ENCODE measurements at regions not wholly inside any gene's neighbourhood (a gene's known extent, or its start where the extent isn't known, plus 50 kb on each side); places are given as distances from the start of the nearest gene placed in this dataset.

- no peaks in the 10 kb centered on the region for H3K9me3 ChIP-seq
- H3K4me1 ChIP-seq, result peaks cover 0 to 3% (median 0%) of the 10 kb centered on the region in 12 donors
- no peak overlapping the region for H3K4me3 ChIP-seq
- intact Hi-C loops (cut with DNase I), result no loop called here
- no peaks in the 10 kb centered on the region for H3K36me3 ChIP-seq
- DNase-seq (no peak), ATAC-seq (no peak)
- TF ChIP-seq, protein P1, sequence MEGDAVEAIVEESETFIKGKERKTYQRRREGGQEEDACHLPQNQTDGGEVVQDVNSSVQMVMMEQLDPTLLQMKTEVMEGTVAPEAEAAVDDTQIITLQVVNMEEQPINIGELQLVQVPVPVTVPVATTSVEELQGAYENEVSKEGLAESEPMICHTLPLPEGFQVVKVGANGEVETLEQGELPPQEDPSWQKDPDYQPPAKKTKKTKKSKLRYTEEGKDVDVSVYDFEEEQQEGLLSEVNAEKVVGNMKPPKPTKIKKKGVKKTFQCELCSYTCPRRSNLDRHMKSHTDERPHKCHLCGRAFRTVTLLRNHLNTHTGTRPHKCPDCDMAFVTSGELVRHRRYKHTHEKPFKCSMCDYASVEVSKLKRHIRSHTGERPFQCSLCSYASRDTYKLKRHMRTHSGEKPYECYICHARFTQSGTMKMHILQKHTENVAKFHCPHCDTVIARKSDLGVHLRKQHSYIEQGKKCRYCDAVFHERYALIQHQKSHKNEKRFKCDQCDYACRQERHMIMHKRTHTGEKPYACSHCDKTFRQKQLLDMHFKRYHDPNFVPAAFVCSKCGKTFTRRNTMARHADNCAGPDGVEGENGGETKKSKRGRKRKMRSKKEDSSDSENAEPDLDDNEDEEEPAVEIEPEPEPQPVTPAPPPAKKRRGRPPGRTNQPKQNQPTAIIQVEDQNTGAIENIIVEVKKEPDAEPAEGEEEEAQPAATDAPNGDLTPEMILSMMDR (IDR thresholded peaks at IDR 0.05), result no peak
- TF ChIP-seq POLR2A (IDR thresholded peaks at IDR 0.05), result no peak
- H3K27ac ChIP-seq, result no peak overlapping the region
- H3K27me3 ChIP-seq, result no peaks in the 10 kb centered on the region
Measured at GRCh38 chr9:81080900-81081299, 608.4 kb downstream of the TLE1 start.

DNA sequence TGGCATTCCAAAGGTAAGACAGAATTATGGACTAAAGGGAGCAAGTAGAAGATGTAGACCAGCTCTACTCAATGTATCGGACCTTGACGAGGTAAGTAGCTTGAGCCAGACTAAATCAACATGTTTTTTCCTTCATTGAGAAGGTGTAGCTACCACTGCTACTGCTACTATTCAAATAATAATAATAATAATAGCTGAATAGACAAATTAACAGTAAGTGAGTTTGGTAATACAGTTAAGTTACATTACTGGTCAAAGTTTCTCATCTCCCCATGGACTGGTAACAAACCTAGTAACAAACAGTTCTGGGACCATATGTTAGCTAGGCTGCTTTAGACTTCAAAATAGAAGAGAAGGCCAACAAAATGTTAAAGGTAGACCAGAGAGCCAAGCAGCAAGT lies 609.2 kb downstream of the TLE1 start:
- no peak overlapping the region for H3K4me3 ChIP-seq
- no peak overlapping the region for H3K27ac ChIP-seq
- intact Hi-C loops (cut with DNase I), result no loop called here
- no peaks in the 10 kb centered on the region for H3K9me3 ChIP-seq
- TF ChIP-seq POLR2A (IDR thresholded peaks at IDR 0.05), result no peak
- TF ChIP-seq, protein P1 (IDR thresholded peaks at IDR 0.05), result no peak
- no peaks in the 10 kb centered on the region for H3K27me3 ChIP-seq
- ATAC-seq (no peak), DNase-seq (no peak)
- H3K36me3 ChIP-seq, result no peaks in the 10 kb centered on the region
- WGBS, 4 donors, result 84 to 94% (median 92%) methylated on average over 2 of the region's 2 CpGs
- H3K4me1 ChIP-seq, result peaks cover 0 to 3% (median 0%) of the 10 kb centered on the region in 12 donors

GRCh38 chr9:81079055-81079454 lies 610.3 kb downstream of the TLE1 start:
- ATAC-seq (no peak), DNase-seq (no peak)
- intact Hi-C loops (cut with DNase I), result no loop called here
- H3K36me3 ChIP-seq, result no peaks in the 10 kb centered on the region
- H3K27me3 ChIP-seq, result no peaks in the 10 kb centered on the region
- peaks cover 0 to 3% (median 0%) of the 10 kb centered on the region in 12 donors for H3K4me1 ChIP-seq
- no peak overlapping the region for H3K27ac ChIP-seq
- H3K4me3 ChIP-seq, result no peak overlapping the region
- no peaks in the 10 kb centered on the region for H3K9me3 ChIP-seq
- 93 to 97% (median 96%) methylated on average over 2 of the region's 2 CpGs for WGBS, 4 donors
- TF ChIP-seq, protein P1 (IDR thresholded peaks at IDR 0.05), result no peak
- no peak for TF ChIP-seq POLR2A (IDR thresholded peaks at IDR 0.05)

DNA sequence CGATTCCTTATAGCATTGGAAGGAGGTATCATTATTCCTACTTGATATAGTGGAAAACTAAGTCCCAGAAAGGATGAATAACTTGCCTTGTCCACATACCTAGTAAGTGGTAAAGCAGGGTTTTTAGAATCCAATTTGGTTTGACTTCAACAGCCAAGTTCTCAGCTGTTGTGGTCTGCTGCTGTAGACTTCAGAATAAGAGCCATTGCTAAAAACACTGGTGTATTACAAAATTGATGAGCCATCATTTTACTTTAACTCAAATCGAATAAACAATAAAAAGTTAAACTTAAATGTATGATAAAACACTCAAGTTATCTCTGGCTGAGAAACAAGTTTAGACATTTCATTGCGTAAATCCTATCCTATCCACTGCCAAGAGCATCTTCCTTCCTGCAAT lies 610.8 kb downstream of the TLE1 start:
- 85 to 89% (median 88%) methylated on average over 3 of the region's 3 CpGs for WGBS, 4 donors

More for the DNA sequence above, 610.8 kb downstream of the TLE1 start:
- intact Hi-C loops (cut with DNase I), result no loop called here
- H3K4me1 ChIP-seq, result peaks cover 0 to 3% (median 0%) of the 10 kb centered on the region in 12 donors
- ATAC-seq (no peak), DNase-seq (no peak)
- no peak overlapping the region for H3K4me3 ChIP-seq
- no peaks in the 10 kb centered on the region for H3K36me3 ChIP-seq
- no peaks in the 10 kb centered on the region for H3K27me3 ChIP-seq
- no peaks in the 10 kb centered on the region for H3K9me3 ChIP-seq
- TF ChIP-seq, protein P1 (IDR thresholded peaks at IDR 0.05), result no peak
- TF ChIP-seq POLR2A (IDR thresholded peaks at IDR 0.05), result no peak
- H3K27ac ChIP-seq, result no peak overlapping the region
